Uterus (tissue), 3 donors: ENCODE measurements at regions not wholly inside any gene's neighbourhood (a gene's known extent, or its start where the extent isn't known, plus 50 kb on each side); places are given as distances from the start of the nearest gene placed in this dataset.

Experiments
- DNase-seq, 2 donors: peaks; one replicate each; pipeline ENCODE4 v3.0.0-alpha.2; 2019 to 2020
- H3K27ac ChIP-seq, 2 donors: fragments of 200-600 bp; sonication (generic); 1 replicate in 1 of 2; 2 replicates in 1 of 2; pipeline ENCODE4 v1.5.1; 2016 to 2018
- H3K27me3 ChIP-seq, 2 donors: fragments of 200-600 bp; sonication (generic); one replicate each; pipeline ENCODE4 v1.5.1; 2018 to 2019; ENCODE audit warnings: control low read depth in 1 of 2
- H3K36me3 ChIP-seq, 2 donors: fragments of 200-600 bp; sonication (generic); one replicate each; pipeline ENCODE4 v1.5.1; 2019; ENCODE audit warnings: control low read depth in 1 of 2
- H3K4me1 ChIP-seq, 2 donors: fragments of 200-600 bp; sonication (generic); one replicate each; pipeline ENCODE4 v1.5.1; 2018 to 2019; ENCODE audit warnings: control low read depth in 1 of 2
- H3K4me3 ChIP-seq, 2 donors: fragments of 200-600 bp; sonication (generic); 1 replicate in 1 of 2; 2 replicates in 1 of 2; pipeline ENCODE4 v1.5.1; 2018 to 2019; ENCODE audit warnings: mild to moderate bottlenecking in 1 of 2
- H3K9me3 ChIP-seq, 2 donors: fragments of 200-600 bp; sonication (generic); one replicate each; pipeline ENCODE4 v1.5.1; 2019; ENCODE audit warnings: control low read depth in 1 of 2
- POLR2A ChIP-seq, 2 donors: fragments of 450-650 bp; IDR thresholded peaks; one replicate each; pipeline ENCODE4 v1.6.1; 2016; ENCODE audit warnings: antibody characterized with exemption in 2 of 2, mild to moderate bottlenecking in 1 of 2, moderate library complexity in 1 of 2
- intact Hi-C: fragments of 100-400 bp; cut with DNase I; formaldehyde crosslinking; loops from one replicate; pipeline ENCODE4 v1.15.1; 2023; ENCODE audit warnings: low total_unique reads
- TF ChIP-seq, protein P1 (sequence below), 4 experiments: fragments of 200-600 bp in 2 of 4; fragments of 450-650 bp in 2 of 4; sonication (generic) in 2 of 4; IDR thresholded peaks; one replicate each; pipeline ENCODE4 v1.5.1; 2016 to 2019; ENCODE audit warnings: antibody characterized with exemption in 4 of 4, mild to moderate bottlenecking in 2 of 4, moderate library complexity in 1 of 4
- donor health status: DM: yes; HTN: yes; CAD: no.

DNA sequence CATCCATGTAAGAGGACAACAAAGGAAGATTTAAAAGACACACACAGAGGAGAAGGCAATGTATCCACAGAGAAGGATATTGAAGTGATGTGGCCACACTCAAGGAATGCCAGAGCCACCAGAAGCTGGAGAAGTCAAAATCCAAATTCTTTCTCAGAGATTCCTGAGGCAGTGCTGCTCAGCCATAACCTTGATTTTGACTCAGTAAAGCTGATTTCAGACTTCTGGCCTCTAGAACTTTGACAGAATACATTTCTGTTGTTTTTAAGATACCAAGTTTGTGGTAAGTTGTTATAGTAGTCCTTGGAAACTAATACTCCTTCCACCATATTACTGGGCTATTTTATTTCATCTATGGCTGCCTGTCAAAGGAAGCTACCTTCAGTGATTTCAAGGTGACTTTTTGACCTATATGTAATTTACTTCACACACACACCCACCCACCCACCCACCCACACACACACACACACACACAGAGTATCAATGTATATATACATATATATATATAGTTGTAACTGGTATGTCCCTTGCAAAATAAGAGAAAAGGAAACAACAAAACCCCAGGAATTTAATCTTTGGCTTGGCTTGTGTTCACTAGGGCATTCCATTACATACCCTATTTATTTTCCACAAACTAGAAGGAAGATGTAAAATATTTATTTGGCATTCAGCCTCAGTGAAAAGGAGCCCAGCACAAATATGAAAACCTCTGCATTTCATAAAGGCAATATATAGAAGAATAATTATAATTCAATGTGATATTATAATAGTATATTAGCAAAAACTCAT is 142.1 kb upstream of the PTGFR start:
- no peak for TF ChIP-seq POLR2A (IDR thresholded peaks at IDR 0.05)
- TF ChIP-seq, protein P1, sequence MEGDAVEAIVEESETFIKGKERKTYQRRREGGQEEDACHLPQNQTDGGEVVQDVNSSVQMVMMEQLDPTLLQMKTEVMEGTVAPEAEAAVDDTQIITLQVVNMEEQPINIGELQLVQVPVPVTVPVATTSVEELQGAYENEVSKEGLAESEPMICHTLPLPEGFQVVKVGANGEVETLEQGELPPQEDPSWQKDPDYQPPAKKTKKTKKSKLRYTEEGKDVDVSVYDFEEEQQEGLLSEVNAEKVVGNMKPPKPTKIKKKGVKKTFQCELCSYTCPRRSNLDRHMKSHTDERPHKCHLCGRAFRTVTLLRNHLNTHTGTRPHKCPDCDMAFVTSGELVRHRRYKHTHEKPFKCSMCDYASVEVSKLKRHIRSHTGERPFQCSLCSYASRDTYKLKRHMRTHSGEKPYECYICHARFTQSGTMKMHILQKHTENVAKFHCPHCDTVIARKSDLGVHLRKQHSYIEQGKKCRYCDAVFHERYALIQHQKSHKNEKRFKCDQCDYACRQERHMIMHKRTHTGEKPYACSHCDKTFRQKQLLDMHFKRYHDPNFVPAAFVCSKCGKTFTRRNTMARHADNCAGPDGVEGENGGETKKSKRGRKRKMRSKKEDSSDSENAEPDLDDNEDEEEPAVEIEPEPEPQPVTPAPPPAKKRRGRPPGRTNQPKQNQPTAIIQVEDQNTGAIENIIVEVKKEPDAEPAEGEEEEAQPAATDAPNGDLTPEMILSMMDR (IDR thresholded peaks at IDR 0.05): no peak
- intact Hi-C loops: no loop called here
- Histone ChIP-seq H3K4me1 (no peaks in the 10 kb centered on the region), H3K27me3 (no peaks in the 10 kb centered on the region), H3K4me3 (no peak overlapping the region), H3K9me3 (no peaks in the 10 kb centered on the region), H3K27ac (no peak overlapping the region), H3K36me3 (no peaks in the 10 kb centered on the region)
- DNase-seq: no peak

DNA sequence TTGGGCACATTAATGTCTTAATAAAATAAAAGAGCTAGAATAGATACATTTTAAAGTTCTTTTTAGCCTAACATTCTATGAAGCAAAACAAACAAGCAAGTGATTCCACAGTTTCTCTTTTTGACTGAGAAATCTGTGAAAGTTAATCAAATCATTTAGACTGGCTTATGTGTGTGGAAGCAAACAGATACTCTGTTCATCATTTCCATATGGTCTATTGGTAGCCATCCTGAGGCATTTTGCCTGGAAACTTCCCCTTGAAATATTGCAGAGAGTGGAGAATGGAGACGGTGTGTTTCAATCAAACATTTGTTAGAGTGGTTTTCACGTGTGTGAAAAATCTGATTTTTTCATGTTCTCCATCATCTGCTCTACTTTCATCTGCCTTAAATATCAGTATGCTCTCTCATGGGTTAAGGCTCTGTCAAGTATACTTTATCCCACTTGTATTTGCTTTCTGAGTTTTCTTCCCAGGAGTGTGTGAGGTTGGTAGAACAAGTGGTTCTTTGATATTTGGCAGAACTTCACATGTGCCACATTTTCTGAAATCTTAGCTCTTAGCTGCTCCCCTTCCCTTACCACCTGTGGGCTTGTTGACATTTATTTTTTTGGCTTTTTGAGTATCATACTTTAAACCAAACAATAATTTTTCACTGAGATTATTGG is 139.1 kb upstream of the PTGFR start:
- no peaks in the 10 kb centered on the region for H3K4me1 ChIP-seq
- no peaks in the 10 kb centered on the region for H3K9me3 ChIP-seq
- no peaks in the 10 kb centered on the region for H3K36me3 ChIP-seq
- TF ChIP-seq, protein P1 (IDR thresholded peaks at IDR 0.05): no peak
- TF ChIP-seq POLR2A (IDR thresholded peaks at IDR 0.05): no peak
- no peak overlapping the region for H3K4me3 ChIP-seq
- H3K27me3 ChIP-seq: no peaks in the 10 kb centered on the region
- no peak overlapping the region for H3K27ac ChIP-seq
- DNase-seq: no peak
- intact Hi-C loops: no loop called here

DNA sequence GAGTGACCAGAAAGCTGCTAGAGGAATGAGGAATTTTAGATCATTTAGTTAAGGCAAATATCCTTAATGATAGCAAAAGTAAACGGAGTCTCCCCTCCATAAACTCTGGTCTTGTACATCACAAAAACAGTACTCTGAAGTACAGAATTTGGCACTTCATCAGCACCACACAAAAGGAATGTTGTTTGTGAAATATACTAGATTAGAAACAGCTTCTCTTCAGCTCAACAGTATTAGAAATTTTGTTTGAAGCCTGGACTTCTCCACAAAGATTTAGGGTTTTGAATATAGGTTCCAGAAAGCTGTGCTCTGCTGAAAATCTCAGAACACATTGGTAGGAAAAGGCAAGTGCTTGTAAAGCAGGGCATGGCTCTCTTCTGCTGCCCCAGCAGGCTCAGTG is 135.1 kb upstream of the PTGFR start:
- no peaks in the 10 kb centered on the region for H3K9me3 ChIP-seq
- peak overlapping the region; percentile 36 to 52 for H3K27ac ChIP-seq
- H3K4me1 ChIP-seq: no peaks in the 10 kb centered on the region
- no peak for DNase-seq
- no peaks in the 10 kb centered on the region for H3K36me3 ChIP-seq
- TF ChIP-seq, protein P1 (IDR thresholded peaks at IDR 0.05): no peak
- TF ChIP-seq POLR2A (IDR thresholded peaks at IDR 0.05): no peak
- no peak overlapping the region for H3K4me3 ChIP-seq
- H3K27me3 ChIP-seq: no peaks in the 10 kb centered on the region
- intact Hi-C loops: no loop called here

DNA sequence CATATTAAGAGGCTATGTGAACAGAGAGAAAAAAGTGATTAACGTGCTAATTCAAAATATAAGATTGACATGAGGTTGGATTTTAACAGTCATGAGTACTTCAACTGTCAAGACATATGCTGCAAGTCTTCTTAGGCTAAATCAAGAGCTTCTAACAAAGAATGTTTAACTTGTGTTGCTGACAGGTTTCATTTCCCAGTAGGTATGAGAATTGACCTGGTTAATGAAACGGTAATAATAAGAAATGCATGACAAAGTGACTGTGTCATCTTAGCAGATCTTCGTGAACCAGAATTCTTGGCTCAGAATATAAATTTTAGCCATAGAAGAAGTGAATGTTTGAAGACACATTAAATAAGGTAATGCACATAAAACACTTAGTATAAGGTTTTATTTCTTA is 132.6 kb upstream of the PTGFR start:
- no peaks in the 10 kb centered on the region for H3K9me3 ChIP-seq
- H3K27ac ChIP-seq: no peak overlapping the region
- H3K36me3 ChIP-seq: no peaks in the 10 kb centered on the region
- TF ChIP-seq, protein P1 (IDR thresholded peaks at IDR 0.05): no peak
- TF ChIP-seq POLR2A (IDR thresholded peaks at IDR 0.05): no peak
- no peak for DNase-seq
- H3K27me3 ChIP-seq: no peaks in the 10 kb centered on the region
- peaks cover 0 to 4% of the 10 kb centered on the region in 2 donors for H3K4me1 ChIP-seq
- no peak overlapping the region for H3K4me3 ChIP-seq
- intact Hi-C loops: no loop called here

DNA sequence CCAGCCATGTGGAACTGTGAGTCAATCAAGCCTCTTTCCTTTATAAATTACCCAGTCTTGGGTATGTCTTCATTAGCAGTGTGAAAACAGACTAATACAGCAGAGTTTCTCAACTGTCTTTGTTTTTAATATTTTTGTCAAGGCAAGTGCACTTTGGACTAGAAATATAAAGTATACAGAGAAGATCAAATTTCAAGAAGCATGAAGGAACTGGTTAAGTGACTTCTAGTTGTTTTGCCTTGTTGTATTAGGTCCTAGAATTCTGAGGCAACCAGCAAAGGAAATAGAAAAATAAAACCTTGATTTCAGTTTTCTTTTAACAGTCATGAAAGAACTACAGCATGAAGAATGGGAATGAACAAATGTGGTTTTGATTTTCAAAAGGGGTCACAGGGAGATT is 131.1 kb upstream of the PTGFR start:
- Histone ChIP-seq H3K27ac (no peak overlapping the region), H3K4me3 (no peak overlapping the region), H3K9me3 (no peaks in the 10 kb centered on the region), H3K36me3 (no peaks in the 10 kb centered on the region), H3K27me3 (no peaks in the 10 kb centered on the region), H3K4me1 (peaks cover 0 to 4% of the 10 kb centered on the region in 2 donors)
- intact Hi-C loops: no loop called here
- TF ChIP-seq, protein P1 (IDR thresholded peaks at IDR 0.05): no peak
- TF ChIP-seq POLR2A (IDR thresholded peaks at IDR 0.05): no peak
- DNase-seq: no peak
